Activated effector memory CD4-positive, alpha-beta T cell treated with anti-CD3 and anti-CD28 coated beads, Interleukin-2, amount 50 U/mL, for 16 hours (primary cell): ENCODE measurements at regions not wholly inside any gene's neighbourhood (a gene's known extent, or its start where the extent isn't known, plus 50 kb on each side); places are given as distances from the start of the nearest gene placed in this dataset.
"Not testable (repeated sequence)": the region's sequence is repeated elsewhere in the genome, so short reads cannot be mapped to it uniquely, and the experiment has no call there.

Experiments used
- DNase-seq: peaks from one replicate; pipeline ENCODE4 v3.0.0-alpha.2; 2020

GRCh38 chr12:84117190-84117589 lies 795.4 kb downstream of the SLC6A15 start:
- no peak for DNase-seq

GRCh38 chr12:84113666-84114065 lies 798.9 kb downstream of the SLC6A15 start:
- no peak for DNase-seq

DNA sequence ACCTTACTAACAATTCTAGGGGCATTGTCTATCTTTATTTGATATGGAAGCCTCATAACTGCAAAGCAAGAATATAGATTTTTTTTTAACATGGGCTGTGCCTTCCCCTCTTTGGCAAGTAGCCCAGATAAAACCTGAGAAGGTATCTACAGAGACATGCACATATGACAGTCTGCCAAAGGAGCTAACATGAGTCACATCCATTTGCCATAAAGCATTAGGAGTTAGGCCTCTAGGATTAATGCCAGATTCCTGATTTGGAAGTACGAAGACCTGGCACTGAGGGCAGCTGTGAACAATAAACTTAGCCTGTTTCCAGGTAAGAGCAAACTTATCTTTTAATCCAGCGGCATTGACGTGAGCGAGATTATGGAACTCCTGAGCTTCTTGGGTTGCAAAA lies 808.7 kb downstream of the SLC6A15 start:
- DNase-seq, result not testable (repeated sequence)

GRCh38 chr12:84101963-84102362 lies 810.6 kb downstream of the SLC6A15 start:
- DNase-seq, result not testable (repeated sequence)

DNA sequence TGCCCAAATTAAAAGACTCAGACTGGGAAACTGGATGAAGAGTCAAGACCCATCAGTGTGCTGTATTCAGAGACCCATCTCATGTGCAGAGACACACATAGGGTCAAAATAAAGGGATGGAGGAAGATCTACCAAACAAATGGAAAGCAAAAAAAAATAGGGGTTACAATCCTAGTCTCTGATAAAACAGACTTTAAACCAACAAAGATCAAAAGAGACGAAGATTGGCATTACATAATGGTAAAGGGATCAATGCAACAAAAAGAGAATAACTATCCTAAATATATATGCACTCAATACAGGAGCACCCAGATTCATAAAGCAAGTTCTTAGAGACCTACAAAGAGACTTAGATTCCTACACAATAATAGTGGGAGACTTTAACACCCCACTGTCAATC lies 813.0 kb downstream of the SLC6A15 start:
- not testable (repeated sequence) for DNase-seq

- no peak for DNase-seq
These were observed 820.9 kb downstream of the SLC6A15 start for GRCh38 chr12:84091651-84092050.

DNA sequence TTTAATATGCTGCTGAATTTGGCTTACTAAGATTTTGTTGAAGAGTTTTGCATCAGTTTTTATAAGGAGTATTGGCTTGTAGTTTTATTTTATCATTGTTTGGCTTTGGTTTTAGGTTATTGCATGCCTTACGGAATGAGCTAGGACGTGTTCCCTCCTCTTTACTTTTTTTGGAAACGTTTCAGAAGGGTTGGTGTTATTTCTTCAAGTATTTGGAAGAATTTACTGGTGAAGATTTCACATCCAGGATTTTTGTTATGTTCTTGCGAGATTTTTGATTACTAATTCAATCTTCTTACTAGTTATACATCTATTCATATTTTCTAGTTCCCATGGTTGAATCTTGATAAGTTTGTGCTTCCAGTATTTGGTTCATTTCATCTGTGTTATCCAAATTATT lies 823.2 kb downstream of the SLC6A15 start:
- no peak for DNase-seq

DNA sequence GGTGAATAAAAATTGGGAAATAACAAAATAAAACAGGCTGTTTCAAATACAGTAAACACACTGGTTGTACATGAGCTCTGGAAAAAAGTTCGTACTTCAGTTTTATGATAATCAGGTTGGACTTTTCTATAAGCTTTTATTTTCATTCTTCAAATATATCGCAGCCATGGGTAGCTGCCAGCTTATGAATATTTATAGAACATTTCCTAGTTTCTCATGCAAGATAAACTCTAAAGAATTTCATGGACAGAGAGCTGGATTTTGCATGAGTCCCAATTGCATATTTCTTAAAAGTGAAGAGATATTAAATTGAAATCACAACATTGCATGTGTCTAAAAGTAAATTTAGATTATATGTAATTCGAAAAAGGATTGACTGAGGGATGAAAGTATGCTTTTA lies 827.6 kb downstream of the SLC6A15 start:
- no peak for DNase-seq

DNA sequence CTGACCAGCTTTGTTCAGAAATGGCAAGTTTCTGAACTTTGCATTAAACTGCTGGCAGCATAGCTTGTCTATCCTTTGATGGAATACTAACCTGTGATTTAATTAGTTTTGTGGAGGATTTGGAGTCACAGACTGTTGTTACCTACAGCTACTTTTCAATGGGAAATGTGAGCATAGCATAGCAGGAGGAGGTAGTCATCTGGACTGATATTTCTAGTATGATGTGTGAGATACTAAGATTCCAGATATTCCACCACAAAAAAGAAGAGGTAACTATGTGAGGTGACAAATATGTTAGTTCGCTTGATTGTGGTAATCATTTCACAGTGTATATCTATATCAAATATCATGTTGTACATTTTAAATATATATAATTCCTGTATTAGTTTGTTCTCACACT lies 833.0 kb downstream of the SLC6A15 start:
- DNase-seq, result no peak

DNA sequence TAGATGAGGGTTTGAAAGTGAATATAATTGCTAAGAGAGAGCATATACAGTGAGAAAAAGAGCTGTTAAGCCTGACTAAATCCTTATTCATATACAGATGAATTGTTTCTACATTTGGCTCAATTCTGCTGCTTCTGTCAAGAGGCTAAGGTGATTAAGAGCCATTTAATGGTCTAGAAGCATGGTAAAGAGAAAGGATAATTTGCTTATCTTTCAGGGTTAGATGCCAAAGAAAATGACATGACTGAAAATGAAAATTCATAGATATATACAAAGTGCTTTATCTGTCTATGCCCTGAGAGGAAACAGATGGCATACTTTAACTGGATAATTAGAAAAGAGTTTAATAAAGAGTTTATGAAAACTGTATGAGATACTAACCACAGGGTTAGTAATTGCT lies 834.9 kb downstream of the SLC6A15 start:
- DNase-seq, result no peak

- DNase-seq, result no peak
These were observed 836.6 kb downstream of the SLC6A15 start for GRCh38 chr12:84075991-84076390.

DNA sequence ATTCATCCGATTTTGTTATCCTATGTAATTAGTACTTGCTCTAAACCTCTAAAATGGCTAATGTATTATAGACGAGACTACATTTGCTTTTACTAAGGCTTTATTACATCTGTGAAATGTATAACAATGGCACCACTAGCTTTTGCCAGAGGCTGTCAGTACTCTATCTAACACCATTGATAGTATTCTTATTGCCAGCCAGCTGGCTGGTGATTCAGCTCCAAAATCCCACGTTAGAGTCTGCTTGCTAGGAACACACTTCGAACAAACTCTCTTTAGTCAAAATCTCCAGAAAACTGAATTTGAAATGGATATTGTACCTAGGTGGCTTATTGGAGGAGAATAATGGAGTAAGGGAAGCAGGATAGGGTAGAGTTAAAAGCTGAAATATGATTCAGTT lies 839.2 kb downstream of the SLC6A15 start:
- DNase-seq, result no peak

GRCh38 chr12:84072961-84073360 lies 839.6 kb downstream of the SLC6A15 start:
- no peak for DNase-seq

DNA sequence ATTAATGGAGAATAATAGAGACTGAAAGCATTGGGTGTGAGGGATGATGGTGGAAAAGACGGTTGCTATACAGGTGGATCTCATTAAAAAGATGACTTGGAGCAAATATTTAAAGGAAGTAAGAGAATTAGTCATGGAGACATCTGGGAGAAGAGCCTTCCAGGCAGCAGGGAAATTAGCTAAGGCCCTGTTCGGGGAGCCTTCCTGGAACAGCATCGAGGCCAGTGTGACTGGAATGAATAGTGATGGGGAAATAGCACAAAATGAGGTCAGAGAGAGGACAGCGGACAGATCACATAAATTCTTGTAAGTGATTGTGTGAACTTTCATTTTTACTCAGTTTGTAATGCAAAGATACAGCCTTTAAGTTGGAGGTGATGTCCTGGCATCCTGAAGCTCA lies 842.3 kb downstream of the SLC6A15 start:
- DNase-seq, result no peak

- DNase-seq, result no peak
These were observed 842.9 kb downstream of the SLC6A15 start for GRCh38 chr12:84069699-84070098.

- no peak for DNase-seq
These were observed 843.4 kb downstream of the SLC6A15 start for GRCh38 chr12:84069198-84069597.

DNA sequence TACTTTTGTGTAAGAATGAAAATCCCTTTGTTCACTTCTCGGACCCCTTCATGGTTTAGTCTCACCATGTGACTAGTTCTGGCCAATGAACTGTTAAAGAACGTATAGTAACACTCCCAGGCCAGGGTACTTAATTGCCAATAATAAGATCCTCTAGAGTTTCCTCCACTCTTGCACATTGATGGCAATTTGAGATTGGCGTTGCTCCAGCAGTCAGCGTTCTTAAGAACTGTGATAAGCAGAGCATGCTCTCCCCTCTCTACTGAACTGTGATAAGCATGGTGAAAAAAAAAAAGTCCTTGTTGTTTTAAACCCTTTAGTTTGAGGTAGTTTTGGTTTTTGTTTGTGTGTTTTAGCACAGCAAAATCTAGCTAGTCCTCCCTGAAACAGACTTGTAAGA lies 854.5 kb downstream of the SLC6A15 start:
- DNase-seq, result no peak

- no peak for DNase-seq
These were observed 857.8 kb downstream of the SLC6A15 start for GRCh38 chr12:84054811-84055210.

DNA sequence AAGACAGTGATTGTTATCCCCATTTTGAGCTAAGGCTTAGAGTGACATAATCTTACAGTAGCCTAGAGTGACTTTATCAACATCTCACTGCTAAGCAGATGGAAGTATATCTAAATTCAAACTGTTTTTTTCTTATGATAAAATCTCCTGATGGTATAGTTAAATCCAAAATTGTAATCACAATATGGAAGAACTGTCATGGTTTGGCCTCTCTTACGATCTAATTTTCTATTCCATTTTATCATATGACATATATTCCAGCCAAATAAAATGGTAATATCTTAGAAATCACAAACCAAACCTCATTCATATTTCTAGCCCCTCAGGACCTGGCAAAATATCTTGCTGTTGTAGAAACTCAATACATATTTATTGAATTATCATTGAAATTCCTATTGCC lies 864.7 kb downstream of the SLC6A15 start:
- DNase-seq, result no peak

DNA sequence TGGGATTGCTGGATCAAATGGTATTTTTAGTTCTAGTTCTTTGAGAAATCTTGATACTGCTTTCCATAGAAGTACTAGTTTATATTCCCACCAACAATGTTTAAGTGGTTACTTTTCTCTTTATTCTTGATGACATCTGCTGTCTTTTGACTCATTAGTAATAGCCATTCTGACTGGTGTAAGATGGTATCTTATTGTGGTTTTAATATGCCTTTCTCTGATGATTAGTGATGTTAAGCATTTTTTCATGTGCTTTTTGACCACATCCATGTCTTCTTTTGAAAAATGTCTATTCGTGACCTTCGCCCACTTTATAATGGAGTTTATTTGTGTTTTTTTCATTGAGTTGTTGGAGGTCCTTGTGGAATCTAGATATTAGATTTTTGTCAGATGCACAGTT lies 865.7 kb downstream of the SLC6A15 start:
- DNase-seq, result no peak

- no peak for DNase-seq
These were observed 869.2 kb downstream of the SLC6A15 start for GRCh38 chr12:84043355-84043754.

DNA sequence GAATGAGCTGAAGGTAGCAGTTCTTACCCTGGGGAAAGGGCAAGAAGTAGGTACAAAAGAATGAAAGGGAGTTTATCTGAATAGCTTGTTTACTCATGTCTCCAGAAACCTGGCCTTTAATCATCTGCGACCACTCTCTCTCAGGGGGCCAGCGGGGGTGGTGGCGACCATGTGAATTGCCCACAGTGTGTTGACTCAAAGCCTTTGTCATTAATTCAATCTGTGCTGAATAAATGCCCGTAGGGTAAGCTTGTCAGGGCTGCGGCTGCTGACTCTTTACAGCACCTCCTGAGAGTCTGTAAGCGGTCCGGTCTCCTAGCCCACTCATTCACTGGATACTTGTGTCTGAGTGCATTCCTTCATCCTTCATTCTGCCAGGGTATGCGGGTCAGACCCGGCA lies 874.4 kb downstream of the SLC6A15 start:
- no peak for DNase-seq

- DNase-seq, result no peak
These were observed 875.7 kb downstream of the SLC6A15 start for GRCh38 chr12:84036912-84037311.

- no peak for DNase-seq
These were observed 876.8 kb downstream of the SLC6A15 start for GRCh38 chr12:84035766-84036165.

DNA sequence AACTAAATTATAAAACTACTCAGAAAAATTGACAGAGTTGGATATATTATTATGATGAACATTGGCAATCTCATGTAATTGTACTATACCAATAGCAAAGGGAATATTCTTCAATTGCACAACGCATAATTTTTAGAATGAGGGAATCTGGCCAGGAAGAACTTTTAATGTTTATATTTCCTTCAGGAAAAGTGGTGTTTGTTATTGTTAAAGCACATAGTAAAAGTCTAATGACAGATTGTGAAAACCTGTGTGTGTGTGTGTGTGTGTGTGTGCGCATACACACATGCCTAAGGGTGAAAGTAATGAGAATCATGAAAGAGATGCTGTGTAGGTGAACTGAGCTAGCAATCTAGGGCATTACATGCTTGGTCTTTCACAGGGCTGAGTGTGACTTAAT lies 877.7 kb downstream of the SLC6A15 start:
- no peak for DNase-seq

GRCh38 chr12:84033162-84033561 lies 879.4 kb downstream of the SLC6A15 start:
- DNase-seq, result no peak
